Mesothelial cell of epicardium (in vitro differentiated cells): ENCODE measurements at regions not wholly inside any gene's neighbourhood (a gene's known extent, or its start where the extent isn't known, plus 50 kb on each side); places are given as distances from the start of the nearest gene placed in this dataset.

Experiments used
- DNase-seq, 2 experiments: peaks; one replicate each; pipeline ENCODE4 v3.0.0; 2021; ENCODE audit warnings: low spot score in 2 of 2; ENCODE audit not compliant: unreplicated experiment in 2 of 2
- H3K27ac Mint-ChIP-seq: 2 replicates; pipeline ENCODE4 v1.8.0; 2021; ENCODE audit warnings: mixed read lengths
- H3K27me3 Mint-ChIP-seq: 2 replicates; pipeline ENCODE4 v1.8.0; 2021; ENCODE audit warnings: low read depth, mixed read lengths
- H3K36me3 Mint-ChIP-seq: 2 replicates; pipeline ENCODE4 v1.8.0; 2021; ENCODE audit warnings: mixed read lengths
- H3K4me1 Mint-ChIP-seq: 2 replicates; pipeline ENCODE4 v1.8.0; 2021; ENCODE audit warnings: mixed read lengths
- H3K4me3 Mint-ChIP-seq: 2 replicates; pipeline ENCODE4 v1.8.0; 2021; ENCODE audit warnings: mild to moderate bottlenecking, moderate library complexity, mixed read lengths
- H3K9me3 Mint-ChIP-seq: 2 replicates; pipeline ENCODE4 v1.8.0; 2021; ENCODE audit warnings: mixed read lengths
- CTCF ChIP-seq: fragments of 200-600 bp; sonication (generic); IDR thresholded peaks from one replicate; pipeline ENCODE4 v1.5.0; 2021; ENCODE audit warnings: antibody characterized with exemption; ENCODE audit not compliant: unreplicated experiment

- H3K36me3 Mint-ChIP-seq: no peaks in the 10 kb centered on the region
- no peaks in the 10 kb centered on the region for H3K9me3 Mint-ChIP-seq
- DNase-seq: no peak
- H3K4me3 Mint-ChIP-seq: no peak overlapping the region
- no peak overlapping the region for H3K27ac Mint-ChIP-seq
- H3K4me1 Mint-ChIP-seq: peaks cover 5% of the 10 kb centered on the region
- no peak for TF ChIP-seq CTCF
- H3K27me3 Mint-ChIP-seq: no peaks in the 10 kb centered on the region
Observed at GRCh38 chr3:148221303-148221702, 476.4 kb upstream of the AGTR1 start.

GRCh38 chr3:148223266-148223665, 474.4 kb upstream of the AGTR1 start:
- TF ChIP-seq CTCF: no peak
- peaks cover 13% of the 10 kb centered on the region for H3K4me1 Mint-ChIP-seq
- DNase-seq: no peak
- no peak overlapping the region for H3K27ac Mint-ChIP-seq
- H3K9me3 Mint-ChIP-seq: no peaks in the 10 kb centered on the region
- H3K27me3 Mint-ChIP-seq: no peaks in the 10 kb centered on the region
- H3K4me3 Mint-ChIP-seq: no peak overlapping the region
- no peaks in the 10 kb centered on the region for H3K36me3 Mint-ChIP-seq

- Mint-ChIP-seq H3K9me3 (no peaks in the 10 kb centered on the region), H3K27me3 (no peaks in the 10 kb centered on the region), H3K4me3 (no peak overlapping the region), H3K4me1 (peaks cover 17% of the 10 kb centered on the region), H3K27ac (no peak overlapping the region), H3K36me3 (no peaks in the 10 kb centered on the region)
- TF ChIP-seq CTCF: no peak
- DNase-seq: no peak
Observed at GRCh38 chr3:148226246-148226645, 471.5 kb upstream of the AGTR1 start.

- DNase-seq: no peak
- H3K9me3 Mint-ChIP-seq: no peaks in the 10 kb centered on the region
Observed at GRCh38 chr3:148227534-148227933, 470.2 kb upstream of the AGTR1 start.

GRCh38 chr3:148229107-148229506, 468.6 kb upstream of the AGTR1 start:
- DNase-seq: no peak
- peaks cover 38% of the 10 kb centered on the region for H3K4me1 Mint-ChIP-seq
- H3K27ac Mint-ChIP-seq: peak overlapping the region; percentile 6
- no peaks in the 10 kb centered on the region for H3K36me3 Mint-ChIP-seq
- H3K4me3 Mint-ChIP-seq: no peak overlapping the region
- no peaks in the 10 kb centered on the region for H3K27me3 Mint-ChIP-seq
- TF ChIP-seq CTCF: no peak
- H3K9me3 Mint-ChIP-seq: no peaks in the 10 kb centered on the region

More at GRCh38 chr3:148227534-148227933, 470.2 kb upstream of the AGTR1 start:
- Mint-ChIP-seq H3K36me3 (no peaks in the 10 kb centered on the region), H3K27me3 (no peaks in the 10 kb centered on the region), H3K4me3 (no peak overlapping the region), H3K27ac (peak overlapping the region; percentile 36), H3K4me1 (peaks cover 27% of the 10 kb centered on the region)
- no peak for TF ChIP-seq CTCF

- no peaks in the 10 kb centered on the region for H3K36me3 Mint-ChIP-seq
- H3K27ac Mint-ChIP-seq: no peak overlapping the region
- peaks cover 38% of the 10 kb centered on the region for H3K4me1 Mint-ChIP-seq
- no peak for DNase-seq
- H3K27me3 Mint-ChIP-seq: no peaks in the 10 kb centered on the region
- TF ChIP-seq CTCF: no peak
- no peak overlapping the region for H3K4me3 Mint-ChIP-seq
- H3K9me3 Mint-ChIP-seq: no peaks in the 10 kb centered on the region
Observed at GRCh38 chr3:148230473-148230872, 467.2 kb upstream of the AGTR1 start.
